ENCODE measurements at regions not wholly inside any gene's neighbourhood (a gene's known extent, or its start where the extent isn't known, plus 50 kb on each side); places are given as distances from the start of the nearest gene placed in this dataset.

DNA sequence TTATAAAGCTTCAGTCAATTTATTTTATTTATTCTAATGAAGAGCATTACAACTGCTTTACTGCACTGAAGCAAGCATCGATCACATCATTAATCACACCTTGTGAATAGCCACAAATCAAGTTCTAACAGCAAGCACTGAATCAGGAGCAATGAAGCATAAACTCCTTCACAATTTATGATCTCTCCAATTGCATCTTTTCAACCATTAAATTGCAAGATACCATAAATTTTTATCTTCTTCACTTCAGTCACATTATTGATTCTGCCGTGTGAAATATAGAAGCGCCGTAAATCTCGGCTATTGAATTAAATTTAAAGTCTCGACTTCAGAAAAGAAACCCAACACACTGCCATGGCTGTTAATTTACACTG, 298.7 kb downstream of the CDCA7 start:
- Histone ChIP-seq H3K4me3 (no peak overlapping the region), H3K9me3 (no peaks in the 10 kb centered on the region), H3K27ac (no peak overlapping the region), H3K36me3 (no peaks in the 10 kb centered on the region), H3K4me1 (no peaks in the 10 kb centered on the region), H3K27me3 (no peaks in the 10 kb centered on the region)
- in situ Hi-C loops (cut with MboI; ENCODE audit: low sequenced_read_pairs in 4 of 4) (no loop called here), intact Hi-C loops (cut with DNase I; ENCODE audit: low total_unique reads) (no loop called here)
- DNase-seq = no peak
- TF ChIP-seq, protein P1, sequence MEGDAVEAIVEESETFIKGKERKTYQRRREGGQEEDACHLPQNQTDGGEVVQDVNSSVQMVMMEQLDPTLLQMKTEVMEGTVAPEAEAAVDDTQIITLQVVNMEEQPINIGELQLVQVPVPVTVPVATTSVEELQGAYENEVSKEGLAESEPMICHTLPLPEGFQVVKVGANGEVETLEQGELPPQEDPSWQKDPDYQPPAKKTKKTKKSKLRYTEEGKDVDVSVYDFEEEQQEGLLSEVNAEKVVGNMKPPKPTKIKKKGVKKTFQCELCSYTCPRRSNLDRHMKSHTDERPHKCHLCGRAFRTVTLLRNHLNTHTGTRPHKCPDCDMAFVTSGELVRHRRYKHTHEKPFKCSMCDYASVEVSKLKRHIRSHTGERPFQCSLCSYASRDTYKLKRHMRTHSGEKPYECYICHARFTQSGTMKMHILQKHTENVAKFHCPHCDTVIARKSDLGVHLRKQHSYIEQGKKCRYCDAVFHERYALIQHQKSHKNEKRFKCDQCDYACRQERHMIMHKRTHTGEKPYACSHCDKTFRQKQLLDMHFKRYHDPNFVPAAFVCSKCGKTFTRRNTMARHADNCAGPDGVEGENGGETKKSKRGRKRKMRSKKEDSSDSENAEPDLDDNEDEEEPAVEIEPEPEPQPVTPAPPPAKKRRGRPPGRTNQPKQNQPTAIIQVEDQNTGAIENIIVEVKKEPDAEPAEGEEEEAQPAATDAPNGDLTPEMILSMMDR (IDR thresholded peaks at IDR 0.05 in 4 of 5, conservative IDR thresholded peaks at IDR 0.05 in 1 of 5) = no peak
- no peak for TF ChIP-seq POLR2A (IDR thresholded peaks at IDR 0.05)
- ATAC-seq = no peak

DNA sequence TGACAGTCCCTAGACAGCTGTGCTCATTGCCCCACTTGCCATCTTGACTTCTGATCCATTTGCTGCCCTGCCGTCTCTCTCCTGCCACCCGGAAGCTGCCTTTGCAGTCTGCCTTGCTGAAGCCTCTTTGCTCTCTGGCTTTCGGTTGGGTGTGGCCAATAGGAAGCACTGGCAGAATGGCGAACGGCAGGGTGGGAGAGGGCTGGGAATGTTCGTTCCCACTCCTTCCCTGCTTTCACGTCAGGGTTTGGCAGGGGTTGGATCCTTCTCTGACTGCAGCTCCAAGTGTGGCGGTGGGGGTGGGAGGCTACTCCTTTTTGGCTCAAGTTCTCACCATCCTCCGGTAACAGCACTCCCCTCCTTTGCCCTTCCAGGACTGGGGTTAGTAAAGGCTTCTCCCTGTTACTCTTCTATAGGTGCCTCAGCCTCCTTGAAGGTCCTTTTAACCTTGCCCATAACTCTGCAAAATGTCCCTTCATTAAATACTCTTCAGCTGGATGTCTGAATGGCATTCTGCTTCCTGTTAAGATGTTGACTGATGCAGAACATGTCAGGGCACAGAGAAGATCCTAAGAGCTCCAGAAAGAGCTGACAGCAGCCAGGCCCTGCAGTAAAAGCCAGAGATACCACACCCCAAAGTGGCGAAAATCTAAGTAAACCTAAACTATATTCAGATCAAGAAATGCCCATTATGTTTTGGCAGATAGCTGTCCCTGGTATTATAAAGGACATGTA, 299.7 kb downstream of the CDCA7 start:
- ATAC-seq (no peak), DNase-seq (no peak)
- Histone ChIP-seq H3K4me1 (no peaks in the 10 kb centered on the region), H3K4me3 (no peak overlapping the region), H3K27ac (no peak overlapping the region), H3K36me3 (no peaks in the 10 kb centered on the region), H3K27me3 (no peaks in the 10 kb centered on the region), H3K9me3 (no peaks in the 10 kb centered on the region)
- TF ChIP-seq, protein P1 (IDR thresholded peaks at IDR 0.05 in 4 of 5, conservative IDR thresholded peaks at IDR 0.05 in 1 of 5) = no peak
- no peak for TF ChIP-seq POLR2A (IDR thresholded peaks at IDR 0.05)
- in situ Hi-C loops (cut with MboI; ENCODE audit: low sequenced_read_pairs in 4 of 4) (no loop called here), intact Hi-C loops (cut with DNase I; ENCODE audit: low total_unique reads) (no loop called here)

DNA sequence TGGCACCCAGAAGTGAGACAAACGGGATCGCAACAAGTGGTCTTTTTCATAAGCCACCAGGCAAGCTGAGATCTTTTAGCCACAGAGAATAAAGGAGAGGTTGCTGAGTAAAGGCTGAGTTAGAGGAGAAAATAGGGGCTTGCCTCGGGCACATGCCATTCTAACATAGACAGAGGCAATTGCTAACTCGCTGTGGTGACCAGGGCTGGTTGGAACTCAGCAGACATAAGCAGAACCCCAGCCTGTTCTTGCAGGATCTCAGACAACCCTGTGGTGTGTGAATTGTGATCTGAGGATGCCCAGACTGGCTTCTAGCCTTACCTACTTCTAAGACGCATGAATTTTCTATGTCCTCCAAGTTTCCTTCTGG, 300.2 kb downstream of the CDCA7 start:
- TF ChIP-seq POLR2A (IDR thresholded peaks at IDR 0.05) = no peak
- TF ChIP-seq, protein P1 (IDR thresholded peaks at IDR 0.05 in 4 of 5, conservative IDR thresholded peaks at IDR 0.05 in 1 of 5) = no peak
- H3K27me3 ChIP-seq = no peaks in the 10 kb centered on the region
- in situ Hi-C loops (cut with MboI; ENCODE audit: low sequenced_read_pairs in 4 of 4) (no loop called here), intact Hi-C loops (cut with DNase I; ENCODE audit: low total_unique reads) (no loop called here)
- no peaks in the 10 kb centered on the region for H3K4me1 ChIP-seq
- DNase-seq (no peak), ATAC-seq (no peak)
- H3K36me3 ChIP-seq = no peaks in the 10 kb centered on the region
- H3K9me3 ChIP-seq = no peaks in the 10 kb centered on the region
- no peak overlapping the region for H3K4me3 ChIP-seq
- no peak overlapping the region for H3K27ac ChIP-seq

DNA sequence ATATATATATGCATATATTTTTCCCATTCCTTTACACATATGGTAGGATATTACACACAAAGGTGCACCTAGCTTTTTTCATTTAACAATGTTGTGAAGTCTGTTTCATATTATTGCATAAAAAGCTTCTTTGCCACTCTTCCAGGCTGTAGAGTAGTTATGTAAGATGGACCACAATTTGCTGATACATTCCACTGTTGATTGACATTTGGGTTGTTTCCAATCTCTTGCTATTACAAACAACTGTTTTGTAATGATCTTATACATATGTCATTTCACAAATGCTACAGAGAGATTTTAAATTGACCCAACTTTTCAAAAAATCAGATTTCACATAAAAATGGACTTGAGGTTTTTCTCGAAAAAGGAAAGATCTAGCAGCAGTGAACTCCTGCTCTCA, 301.4 kb downstream of the CDCA7 start:
- Histone ChIP-seq H3K27me3 (no peaks in the 10 kb centered on the region), H3K4me1 (no peaks in the 10 kb centered on the region), H3K27ac (no peak overlapping the region), H3K4me3 (no peak overlapping the region), H3K9me3 (no peaks in the 10 kb centered on the region), H3K36me3 (no peaks in the 10 kb centered on the region)
- DNase-seq (no peak), ATAC-seq (no peak)
- no peak for TF ChIP-seq POLR2A (IDR thresholded peaks at IDR 0.05)
- TF ChIP-seq, protein P1 (IDR thresholded peaks at IDR 0.05 in 4 of 5, conservative IDR thresholded peaks at IDR 0.05 in 1 of 5) = no peak
- intact Hi-C loops (cut with DNase I; ENCODE audit: low total_unique reads) (no loop called here), in situ Hi-C loops (cut with MboI; ENCODE audit: low sequenced_read_pairs in 4 of 4) (no loop called here)
